ENCODE measurements at regions not wholly inside any gene's neighbourhood (a gene's known extent, or its start where the extent isn't known, plus 50 kb on each side); places are given as distances from the start of the nearest gene placed in this dataset.
"Not testable (repeated sequence)": the region's sequence is repeated elsewhere in the genome, so short reads cannot be mapped to it uniquely, and the experiment has no call there.

GRCh38 chr5:174793684-174794328 is 69.4 kb downstream of the MSX2 start:
- H3K4me3 ChIP-seq (ENCODE audit: low read depth, low read length): no peak overlapping the region
- DNase-seq (ENCODE audit: low read depth): no peak

GRCh38 chr5:174793076-174793475 is 68.7 kb downstream of the MSX2 start:
- no peak for TF ChIP-seq CTCF (conservative IDR thresholded peaks at IDR 0.05; ENCODE audit: low read depth, low read length)
- H3K4me3 ChIP-seq (ENCODE audit: low read depth, low read length): no peak overlapping the region
- DNase-seq (ENCODE audit: low read depth): no peak

More at GRCh38 chr5:174793684-174794328, 69.4 kb downstream of the MSX2 start:
- TF ChIP-seq CTCF (conservative IDR thresholded peaks at IDR 0.05; ENCODE audit: low read depth, low read length): peak; percentile 88

- H3K4me3 ChIP-seq (ENCODE audit: low read depth, low read length); DNase-seq (ENCODE audit: low read depth): not testable (repeated sequence)
These were observed 67.9 kb downstream of the MSX2 start for GRCh38 chr5:174792265-174792664.

- DNase-seq (ENCODE audit: low read depth): no peak
- no peak for TF ChIP-seq CTCF (conservative IDR thresholded peaks at IDR 0.05; ENCODE audit: low read depth, low read length)
- H3K4me3 ChIP-seq (ENCODE audit: low read depth, low read length): no peak overlapping the region
These were observed 66.5 kb downstream of the MSX2 start for GRCh38 chr5:174790906-174791305.

- no peak overlapping the region for H3K4me3 ChIP-seq (ENCODE audit: low read depth, low read length)
- TF ChIP-seq CTCF (conservative IDR thresholded peaks at IDR 0.05; ENCODE audit: low read depth, low read length): no peak
- no peak for DNase-seq (ENCODE audit: low read depth)
These were observed 65.2 kb downstream of the MSX2 start for GRCh38 chr5:174789596-174789995.

GRCh38 chr5:174785120-174785680 is 60.8 kb downstream of the MSX2 start:
- no peak for TF ChIP-seq CTCF (conservative IDR thresholded peaks at IDR 0.05; ENCODE audit: low read depth, low read length)
- DNase-seq (ENCODE audit: low read depth): no peak
- no peak overlapping the region for H3K4me3 ChIP-seq (ENCODE audit: low read depth, low read length)
